ENCODE measurements at regions not wholly inside any gene's neighbourhood (a gene's known extent, or its start where the extent isn't known, plus 50 kb on each side); places are given as distances from the start of the nearest gene placed in this dataset.

DNA sequence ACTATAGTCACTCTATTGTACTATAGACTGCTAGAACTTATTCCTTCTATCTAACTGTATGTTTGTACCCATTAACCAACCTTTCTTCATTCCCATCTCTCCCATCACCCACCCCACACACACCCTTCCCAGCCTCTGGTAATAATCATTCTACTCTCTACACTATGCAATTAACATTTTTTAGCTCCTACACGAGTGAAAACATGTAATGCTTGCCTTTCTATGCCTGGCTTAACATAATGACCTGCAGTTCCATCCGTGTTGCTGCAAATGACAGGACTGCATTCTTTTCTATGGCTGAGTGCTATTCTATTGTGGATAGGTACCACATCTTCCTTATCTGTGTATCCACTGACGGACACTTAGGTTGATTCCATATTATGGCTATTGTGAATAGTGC lies 95.5 kb downstream of the ALDH8A1 start:
- peaks cover 16% of the 10 kb centered on the region for H3K4me1 Mint-ChIP-seq
- Histone ChIP-seq H3K36me3 (no peaks in the 10 kb centered on the region), H3K27me3 (no peaks in the 10 kb centered on the region), H3F3A (ENCODE audit: low read depth) (no peaks in the 10 kb centered on the region), H4K20me1 (ENCODE audit: low read depth) (no peaks in the 10 kb centered on the region), H3K27ac (no peak overlapping the region), H3K4me3 (no peak overlapping the region), H3K4me1 (peaks cover 6% of the 10 kb centered on the region), H3K79me2 (ENCODE audit: low read depth) (no peaks in the 10 kb centered on the region), H2AFZ (replicated peaks) (no peak overlapping the region), H3K4me2 (no peak overlapping the region), H3K9me3 (ENCODE audit: low read depth) (no peaks in the 10 kb centered on the region), H3K9ac (no peak overlapping the region)
- H3K27me3 Mint-ChIP-seq (ENCODE audit: insufficient read depth, low read depth) = no peaks in the 10 kb centered on the region
- no peak for DNase-seq (ENCODE audit: low spot score)
- H3K4me3 Mint-ChIP-seq = no peak overlapping the region
- no peak overlapping the region for H3K27ac Mint-ChIP-seq
- TF ChIP-seq EZH2 (IDR thresholded peaks at IDR 0.05) (no peak), CTCF (IDR thresholded peaks at IDR 0.05) (no peak), EZH2phosphoT487 (IDR thresholded peaks at IDR 0.05) (no peak)
- no peaks in the 10 kb centered on the region for H3K9me3 Mint-ChIP-seq
- H3K36me3 Mint-ChIP-seq = no peaks in the 10 kb centered on the region

DNA sequence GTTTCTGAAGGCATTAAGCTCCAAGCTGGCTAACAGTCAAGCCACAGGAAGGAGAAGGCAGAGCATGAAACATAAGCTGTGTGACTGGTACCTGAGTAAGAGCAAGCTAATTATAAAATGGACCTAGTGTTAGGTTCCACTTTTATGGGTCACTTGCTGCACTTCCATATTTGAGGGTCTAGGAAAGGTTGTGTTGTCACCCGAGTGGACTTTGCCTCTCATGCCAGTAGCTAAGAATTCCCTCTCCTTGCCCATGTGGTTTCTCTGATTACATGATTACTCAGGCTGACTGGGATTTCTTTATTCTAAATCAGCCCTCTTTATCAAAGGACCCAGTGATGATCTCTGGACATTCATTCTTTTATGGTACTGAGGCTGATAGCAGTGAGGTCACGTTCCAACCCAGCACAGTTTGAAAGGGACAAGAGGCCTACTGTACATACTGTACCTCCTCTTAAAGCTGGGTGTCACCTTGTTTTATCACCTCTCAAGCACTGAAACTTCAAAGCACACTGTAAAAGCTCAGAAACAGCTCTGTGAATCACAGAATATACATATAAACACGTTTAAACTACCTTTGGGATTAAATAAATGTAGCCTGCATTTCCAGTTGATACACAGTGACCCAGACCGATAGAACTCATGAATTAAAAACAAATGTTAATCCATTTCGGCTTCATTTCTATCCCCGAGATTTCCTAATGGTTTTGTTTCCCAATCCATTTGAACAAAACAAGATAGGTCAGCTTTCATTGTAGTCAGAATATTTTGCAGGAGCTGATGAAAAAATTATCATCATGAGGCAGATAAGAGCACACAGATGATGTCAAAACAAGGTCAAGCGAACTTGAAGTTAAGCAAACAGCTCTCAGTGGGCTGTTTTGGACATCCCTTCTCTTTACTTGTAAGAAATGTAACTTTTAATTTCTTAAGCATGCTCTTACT lies 96.5 kb downstream of the ALDH8A1 start:
- Histone ChIP-seq H3K9me3 (ENCODE audit: low read depth) (no peaks in the 10 kb centered on the region), H3K4me2 (no peak overlapping the region), H3K27ac (no peak overlapping the region), H3K36me3 (no peaks in the 10 kb centered on the region), H3K79me2 (ENCODE audit: low read depth) (no peaks in the 10 kb centered on the region), H3K27me3 (no peaks in the 10 kb centered on the region), H3K4me1 (peaks cover 6% of the 10 kb centered on the region), H3F3A (ENCODE audit: low read depth) (no peaks in the 10 kb centered on the region), H3K4me3 (no peak overlapping the region), H3K9ac (no peak overlapping the region), H4K20me1 (ENCODE audit: low read depth) (no peaks in the 10 kb centered on the region), H2AFZ (replicated peaks) (no peak overlapping the region)
- no peaks in the 10 kb centered on the region for H3K9me3 Mint-ChIP-seq
- no peak overlapping the region for H3K4me3 Mint-ChIP-seq
- DNase-seq (ENCODE audit: low spot score) = no peak
- peak overlapping the region; percentile 33 for H3K27ac Mint-ChIP-seq
- TF ChIP-seq CTCF (IDR thresholded peaks at IDR 0.05) = no peak
- no peak for TF ChIP-seq EZH2phosphoT487 (IDR thresholded peaks at IDR 0.05)
- TF ChIP-seq EZH2 (IDR thresholded peaks at IDR 0.05) = no peak
- peaks cover 16% of the 10 kb centered on the region for H3K4me1 Mint-ChIP-seq
- no peaks in the 10 kb centered on the region for H3K36me3 Mint-ChIP-seq
- H3K27me3 Mint-ChIP-seq (ENCODE audit: insufficient read depth, low read depth) = no peaks in the 10 kb centered on the region

DNA sequence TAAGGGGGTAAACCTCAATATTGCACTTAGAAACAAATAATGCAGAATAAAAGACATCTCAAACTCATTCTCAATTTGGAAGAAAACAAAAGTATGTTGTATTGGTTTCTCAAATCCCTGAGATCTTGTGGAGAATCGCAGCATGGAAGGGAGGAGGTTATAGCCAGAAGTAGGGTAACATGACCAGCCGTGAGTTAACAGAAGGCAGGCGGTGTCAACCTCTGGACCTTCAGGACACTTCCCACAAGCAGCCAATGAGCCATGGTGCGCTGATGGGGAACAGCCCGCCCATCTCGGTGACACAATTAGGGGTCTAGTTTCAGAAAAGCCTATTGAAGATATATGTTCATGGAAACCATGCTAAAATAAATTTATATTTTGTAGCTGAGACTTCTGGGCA lies 98.4 kb downstream of the ALDH8A1 start:
- Histone ChIP-seq H2AFZ (replicated peaks) (no peak overlapping the region), H3F3A (ENCODE audit: low read depth) (no peaks in the 10 kb centered on the region), H3K27me3 (no peaks in the 10 kb centered on the region), H3K9ac (no peak overlapping the region), H3K4me3 (no peak overlapping the region), H3K27ac (no peak overlapping the region), H4K20me1 (ENCODE audit: low read depth) (no peaks in the 10 kb centered on the region), H3K4me2 (no peak overlapping the region), H3K9me3 (ENCODE audit: low read depth) (no peaks in the 10 kb centered on the region), H3K36me3 (no peaks in the 10 kb centered on the region), H3K4me1 (peaks cover 6% of the 10 kb centered on the region), H3K79me2 (ENCODE audit: low read depth) (no peaks in the 10 kb centered on the region)
- Mint-ChIP-seq H3K4me3 (no peak overlapping the region), H3K27ac (no peak overlapping the region), H3K4me1 (peaks cover 20% of the 10 kb centered on the region), H3K36me3 (no peaks in the 10 kb centered on the region), H3K9me3 (no peaks in the 10 kb centered on the region), H3K27me3 (ENCODE audit: insufficient read depth, low read depth) (no peaks in the 10 kb centered on the region)
- no peak for TF ChIP-seq EZH2 (IDR thresholded peaks at IDR 0.05)
- no peak for TF ChIP-seq CTCF (IDR thresholded peaks at IDR 0.05)
- TF ChIP-seq EZH2phosphoT487 (IDR thresholded peaks at IDR 0.05) = no peak
- no peak for DNase-seq (ENCODE audit: low spot score)

Measured in neural progenitor cell (in vitro differentiated cells).